ENCODE measurements at regions not wholly inside any gene's neighbourhood (a gene's known extent, or its start where the extent isn't known, plus 50 kb on each side); places are given as distances from the start of the nearest gene placed in this dataset.
A peak's percentile ranks its signal among the peaks of the same experiment; 100 is the strongest.

DNA sequence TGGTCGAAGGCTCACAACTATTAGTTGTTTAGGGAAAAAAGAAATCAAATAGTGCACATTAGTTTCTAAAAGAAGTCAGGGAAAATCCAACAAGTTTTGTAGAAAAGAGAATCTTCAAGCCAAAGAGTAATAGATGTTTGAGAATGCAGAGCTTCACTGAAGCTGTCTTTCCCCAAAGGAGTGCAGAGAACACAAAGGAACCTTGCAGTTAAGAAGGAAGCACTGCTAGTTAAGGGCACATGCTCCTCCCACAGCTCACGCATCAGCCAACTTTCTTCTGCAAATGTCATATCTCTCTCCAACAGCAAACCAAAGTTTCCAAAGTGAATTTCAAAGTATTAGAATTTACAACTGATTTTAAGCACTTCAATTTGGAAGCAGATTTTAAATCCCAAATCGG lies 116.4 kb upstream of the FST start:
- no peak for DNase-seq (ENCODE audit: low read depth in 2 of 2)

DNA sequence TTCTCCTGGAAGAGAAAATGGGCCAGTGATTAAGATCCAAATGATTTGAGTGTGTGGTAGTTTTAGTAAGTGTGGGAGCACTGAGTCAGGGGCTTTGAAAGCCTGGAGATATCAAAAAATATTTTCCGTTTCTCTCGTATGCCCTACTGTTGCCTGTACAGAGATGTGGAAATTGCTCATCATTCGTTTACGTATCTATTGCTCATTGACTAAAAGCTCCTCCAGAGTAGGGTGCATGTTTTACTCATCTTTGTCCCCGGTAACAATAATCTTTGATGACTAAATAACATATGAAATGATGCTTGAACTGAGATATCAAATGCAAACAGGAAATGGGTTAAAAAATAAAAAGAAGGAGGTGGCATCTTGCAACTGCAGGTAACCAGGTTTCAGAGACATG lies 114.2 kb upstream of the FST start:
- no peak for DNase-seq (ENCODE audit: low read depth in 2 of 2)

DNA sequence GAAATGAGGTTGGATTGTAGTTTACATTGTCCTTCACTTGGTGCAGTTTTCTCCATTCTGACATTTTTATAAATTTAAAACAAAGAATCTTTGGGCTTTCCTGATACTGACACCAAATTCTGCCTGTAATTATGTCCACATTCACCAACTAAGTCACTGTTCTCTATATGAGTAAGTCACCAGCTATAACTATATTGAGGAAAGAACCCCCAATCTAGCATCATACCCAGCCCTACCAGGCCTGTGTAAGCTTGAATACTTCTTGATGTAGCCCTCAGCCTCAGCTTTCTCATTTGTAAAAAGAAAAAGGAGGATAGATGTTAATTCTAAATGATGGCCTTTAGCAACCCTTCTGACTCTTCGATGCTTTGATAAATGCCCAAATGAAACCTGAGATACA lies 112.7 kb upstream of the FST start:
- DNase-seq (ENCODE audit: low read depth in 2 of 2) = no peak

DNA sequence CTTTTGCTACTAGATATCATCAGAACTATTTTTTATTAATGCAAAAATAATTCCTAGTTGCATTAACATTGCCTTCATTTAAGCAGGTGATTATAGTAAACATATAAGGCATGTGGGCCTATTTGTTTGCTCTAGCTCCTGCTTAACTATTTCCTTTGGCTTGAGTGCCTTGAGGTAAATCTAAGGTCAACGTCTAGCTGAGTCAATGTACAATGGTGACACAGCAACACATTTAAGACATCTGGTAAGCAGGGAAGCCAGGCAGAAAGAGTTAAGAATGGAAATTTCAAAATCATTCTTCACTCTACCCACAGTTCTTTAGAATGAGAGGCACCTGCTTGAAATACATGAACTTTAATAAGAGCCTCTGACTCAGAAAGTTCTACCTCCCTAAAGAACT lies 111.9 kb upstream of the FST start:
- DNase-seq (ENCODE audit: low read depth in 2 of 2) = peak in 1 of 2 donors; percentile 52

DNA sequence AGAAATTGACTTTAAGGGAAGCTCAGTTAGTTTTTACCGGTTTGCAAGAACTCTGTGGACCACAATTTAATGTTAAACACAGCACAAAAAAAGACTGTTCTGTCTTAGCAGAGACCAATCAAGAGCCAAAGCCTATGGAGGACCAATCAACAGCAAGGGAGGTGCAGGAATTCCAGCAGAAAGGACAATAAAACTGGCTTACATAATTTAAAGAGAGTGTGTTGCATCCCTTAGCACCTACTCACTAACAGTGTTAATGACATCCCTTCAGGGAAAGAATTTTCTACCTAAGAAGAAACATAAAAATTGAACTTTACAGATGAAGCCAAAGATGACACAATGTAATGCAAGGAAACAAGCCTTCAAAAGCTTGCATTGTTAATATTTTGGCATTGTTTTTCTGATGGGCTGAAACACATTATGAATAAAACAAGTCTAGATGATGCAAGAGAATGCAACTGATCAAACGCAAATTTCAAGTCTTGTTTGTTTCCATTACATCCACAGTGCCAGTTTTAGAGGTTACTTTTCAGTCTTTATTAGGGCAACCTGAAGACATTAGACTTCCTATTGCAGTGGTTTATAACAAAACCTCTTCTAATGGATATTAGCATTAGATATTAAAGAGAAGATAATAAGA lies 111.3 kb upstream of the FST start:
- DNase-seq (ENCODE audit: low read depth in 2 of 2) = no peak

DNA sequence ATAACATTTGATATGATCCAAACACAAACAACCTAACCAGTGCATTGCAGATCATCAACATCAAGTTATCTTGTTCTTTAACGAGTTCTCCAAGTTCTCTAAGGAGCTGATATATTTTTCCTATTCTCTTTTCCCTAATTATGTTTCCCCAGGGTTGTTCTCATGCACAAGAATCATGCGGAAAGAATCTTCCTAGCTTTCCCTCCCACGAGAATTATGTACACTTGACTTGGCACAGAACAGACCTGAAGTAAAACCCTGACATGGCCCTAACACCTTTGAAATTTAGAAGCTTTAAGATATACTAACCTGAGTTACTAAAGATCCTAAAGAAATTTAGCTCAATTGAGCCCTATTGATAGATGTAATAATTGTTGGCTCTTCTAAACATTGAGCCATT lies 110.7 kb upstream of the FST start:
- DNase-seq (ENCODE audit: low read depth in 2 of 2) = no peak

DNA sequence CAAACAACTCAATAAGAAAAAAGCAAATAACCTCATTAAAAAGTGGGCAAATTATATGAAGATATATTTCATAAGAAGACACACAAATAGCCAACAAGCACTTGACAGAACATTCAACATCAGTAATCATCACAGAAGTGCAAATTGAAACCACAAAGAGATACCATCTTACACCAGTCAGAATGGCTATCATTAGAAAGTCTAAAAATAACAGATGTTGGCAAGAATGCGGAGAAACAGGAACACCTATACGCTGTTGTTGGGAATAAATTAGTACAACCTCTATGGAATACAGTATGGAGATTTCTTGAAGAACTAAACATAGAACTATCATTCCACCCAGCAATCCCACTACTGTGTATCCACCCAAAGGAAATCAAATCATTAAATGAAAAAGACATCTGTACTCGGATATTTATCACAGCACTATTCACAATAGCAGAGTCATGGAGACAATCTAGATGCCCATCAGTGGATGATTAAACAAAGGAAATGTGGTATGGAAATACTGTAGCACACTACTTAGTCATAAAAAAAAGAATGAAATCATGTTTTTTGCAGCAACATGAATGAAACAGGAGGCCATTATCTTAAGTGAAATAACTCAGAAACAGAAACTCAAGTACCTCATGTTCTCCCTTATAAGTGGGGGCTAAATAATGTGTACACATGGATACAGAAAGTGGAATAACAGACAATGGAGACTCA lies 106.8 kb upstream of the FST start:
- DNase-seq (ENCODE audit: low read depth in 2 of 2) = peak; percentile 92 to 94

DNA sequence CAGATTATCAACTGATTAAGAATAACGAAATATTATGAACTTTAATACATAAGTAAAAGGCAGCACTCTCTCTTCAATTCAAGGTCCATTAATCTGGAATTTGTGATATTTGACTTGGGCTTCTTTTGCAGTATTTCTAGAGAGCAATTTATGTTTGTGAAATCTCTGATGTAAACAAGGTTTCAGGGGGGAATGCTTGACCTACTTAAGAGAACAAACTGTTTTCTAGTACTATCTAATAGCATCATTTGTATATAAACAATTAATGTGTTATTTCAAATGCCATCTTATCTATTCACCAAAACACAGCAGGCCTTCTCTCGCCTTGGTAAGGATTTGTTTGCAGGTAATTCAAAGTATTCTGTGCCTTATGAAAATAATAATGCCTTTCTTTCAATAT lies 103.6 kb upstream of the FST start:
- no peak for DNase-seq (ENCODE audit: low read depth in 2 of 2)

DNA sequence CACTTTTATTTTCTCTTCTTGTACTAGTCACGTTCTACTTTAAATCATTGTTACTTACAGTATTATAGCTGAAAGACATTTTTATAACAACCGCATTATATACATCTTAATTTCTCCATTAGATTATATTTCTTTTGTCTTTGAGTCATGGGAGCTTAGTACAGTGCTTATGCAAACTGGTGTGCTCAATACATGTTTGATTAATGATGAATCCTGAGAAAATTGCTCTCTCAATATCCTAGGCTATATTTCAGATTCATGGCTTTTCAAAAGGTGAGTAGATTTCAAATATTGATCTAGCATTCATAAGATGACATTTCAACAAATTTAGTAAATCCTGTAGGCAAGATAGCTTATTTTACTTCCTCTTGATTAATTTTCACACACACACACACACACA lies 102.2 kb upstream of the FST start:
- DNase-seq (ENCODE audit: low read depth in 2 of 2) = no peak

DNA sequence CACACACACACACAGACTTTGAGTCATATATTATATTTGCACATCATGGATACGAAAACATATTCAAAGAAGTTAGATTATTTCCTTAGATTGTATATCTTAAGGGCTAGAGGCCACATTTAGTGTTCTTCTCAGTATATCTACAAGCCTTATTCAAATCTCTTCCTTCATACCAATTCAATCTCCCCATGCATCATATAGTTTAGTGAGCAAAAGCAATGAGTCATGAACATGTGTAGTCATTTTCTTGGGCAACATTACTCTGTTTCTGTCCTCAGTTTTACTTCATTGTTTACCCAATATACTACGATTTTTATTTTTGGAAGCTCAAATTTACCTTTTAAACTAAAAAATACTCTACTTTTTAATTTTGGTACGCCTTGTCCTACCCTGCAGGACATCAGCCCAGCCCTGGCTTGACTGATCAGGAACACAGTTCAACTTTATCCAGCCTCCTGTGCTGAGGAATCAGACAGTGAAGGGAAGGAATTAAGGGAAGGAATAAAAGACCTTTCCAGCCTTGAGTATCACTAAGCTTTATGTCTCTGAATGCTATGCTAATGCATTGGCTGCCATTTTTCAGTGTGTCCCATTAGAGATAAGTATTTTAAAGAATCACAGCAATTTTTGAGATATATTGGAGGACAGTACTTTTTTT lies 101.7 kb upstream of the FST start:
- DNase-seq (ENCODE audit: low read depth in 2 of 2) = peak in 1 of 2 donors; percentile 77

DNA sequence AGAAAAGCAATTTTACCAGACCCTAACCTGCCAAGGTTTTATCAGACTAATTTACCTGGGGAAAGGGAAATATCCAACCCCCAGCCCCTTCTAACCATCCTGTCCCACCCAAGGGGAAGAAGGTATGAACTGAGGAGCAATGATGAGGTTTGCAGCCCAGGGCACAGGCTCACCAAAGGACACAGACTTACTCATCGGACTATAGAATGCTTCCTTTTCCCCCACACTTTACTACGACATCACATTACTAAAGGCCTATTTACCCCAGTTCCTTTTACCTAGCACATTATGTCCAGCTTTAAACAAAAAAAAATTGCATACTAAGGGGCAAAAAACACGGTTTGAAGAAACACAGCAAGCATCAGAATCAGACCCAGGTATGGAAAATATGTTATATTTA lies 94.1 kb upstream of the FST start:
- DNase-seq (ENCODE audit: low read depth in 2 of 2) = no peak

DNA sequence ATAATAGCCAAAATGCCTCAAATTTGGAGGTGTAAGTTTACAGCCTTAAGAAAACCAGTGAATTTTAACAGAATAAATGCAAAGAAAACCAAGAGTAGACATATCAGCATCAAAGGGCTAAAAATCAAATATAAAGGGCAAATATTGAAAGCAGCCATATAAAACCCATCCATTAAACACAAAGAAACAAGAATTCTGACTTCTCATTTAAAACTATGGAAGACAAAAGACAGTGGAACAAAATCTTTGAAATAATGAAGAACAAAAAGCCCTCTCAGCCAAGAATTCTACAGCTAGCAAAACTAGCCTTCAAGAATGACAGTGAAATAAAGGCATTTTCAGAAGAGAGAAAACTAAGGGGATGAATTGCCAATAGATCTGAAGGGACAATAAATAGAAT lies 91.3 kb upstream of the FST start:
- no peak for DNase-seq (ENCODE audit: low read depth in 2 of 2)

DNA sequence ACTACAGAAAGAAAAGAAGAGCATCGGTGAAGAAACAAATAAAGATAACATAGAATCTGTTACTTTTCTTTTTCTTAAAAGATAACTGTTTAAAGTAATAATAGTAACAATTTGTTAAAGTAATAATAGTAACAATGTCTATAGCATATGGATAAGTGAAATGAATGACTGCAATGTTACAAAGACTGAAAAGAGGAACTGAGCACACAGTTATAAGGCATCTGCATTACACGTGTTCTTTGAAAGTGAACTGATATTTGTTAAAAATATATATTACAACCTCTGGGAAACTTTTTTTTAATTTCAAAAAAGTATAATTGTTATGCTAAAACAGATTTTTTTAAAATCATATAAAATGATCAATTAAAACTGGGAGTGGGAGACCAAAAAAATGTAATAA lies 88.4 kb upstream of the FST start:
- no peak for DNase-seq (ENCODE audit: low read depth in 2 of 2)

DNA sequence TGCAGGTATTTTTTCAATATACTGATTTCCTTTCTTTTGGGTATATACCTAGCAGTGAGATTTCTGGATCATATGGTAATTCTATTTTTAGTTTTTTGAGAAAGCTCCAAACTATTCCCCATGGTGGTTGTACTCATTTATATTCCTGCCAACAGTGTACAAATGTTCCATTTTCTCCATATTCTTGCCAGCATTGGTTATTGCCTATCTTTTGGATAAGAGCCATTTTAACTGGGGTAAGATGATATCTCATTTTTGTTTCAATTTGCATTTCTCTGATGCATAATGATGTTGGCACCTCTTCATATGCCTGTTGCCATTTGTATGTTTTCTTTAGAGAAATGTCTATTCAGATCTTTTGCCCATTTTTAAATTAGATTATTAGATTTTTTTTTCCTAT lies 85.6 kb upstream of the FST start:
- DNase-seq (ENCODE audit: low read depth in 2 of 2) = no peak

DNA sequence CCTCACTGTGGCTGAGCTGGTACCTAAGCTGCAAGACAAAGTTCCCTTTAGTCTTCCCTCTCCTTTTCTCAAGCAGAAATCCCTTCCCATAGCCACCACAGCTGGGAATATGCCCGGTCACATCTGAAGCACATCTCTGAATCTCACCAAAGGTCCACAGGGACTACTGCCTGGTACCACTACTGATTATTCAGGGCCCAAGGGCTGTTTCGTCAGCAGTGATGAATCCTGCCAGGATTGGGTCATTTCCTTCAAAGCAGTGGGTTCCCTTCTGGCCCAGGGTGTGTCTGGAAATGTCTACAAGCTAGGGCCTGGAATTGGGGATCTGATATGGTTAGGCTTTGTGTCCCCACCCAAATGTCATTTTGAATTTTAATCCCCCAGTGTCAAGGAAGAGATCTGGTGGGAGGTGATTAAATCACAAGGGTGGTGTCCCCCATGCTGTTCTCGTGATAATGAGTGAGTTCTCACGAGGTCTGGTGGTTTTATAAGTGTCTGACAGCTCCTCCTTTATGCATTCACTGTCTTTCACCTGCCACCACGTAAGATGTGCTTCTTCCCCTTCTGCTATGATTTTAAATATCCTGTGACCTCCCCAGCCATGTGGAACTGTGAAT lies 83.2 kb upstream of the FST start:
- DNase-seq (ENCODE audit: low read depth in 2 of 2) = no peak

DNA sequence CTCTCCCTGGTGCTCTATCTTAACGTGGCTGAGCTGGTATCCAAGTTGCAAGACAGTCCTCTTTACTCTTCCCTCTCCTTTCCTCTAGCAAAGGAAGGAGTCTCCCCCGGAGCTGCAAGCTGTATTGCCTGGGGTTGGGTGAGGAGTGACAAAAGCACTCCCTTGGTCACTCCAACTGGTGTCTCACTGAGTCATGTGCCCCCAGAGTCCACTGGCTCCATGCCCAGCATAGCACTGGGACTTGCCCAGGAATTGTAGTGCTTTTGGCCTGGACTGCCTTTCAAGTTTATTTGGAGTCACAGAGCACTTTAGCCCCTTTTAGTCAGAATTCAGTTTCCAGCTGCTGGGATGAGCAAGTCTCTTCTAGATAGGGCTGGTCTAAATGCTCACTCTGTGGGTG lies 82.6 kb upstream of the FST start:
- DNase-seq (ENCODE audit: low read depth in 2 of 2) = peak; percentile 85 to 91

DNA sequence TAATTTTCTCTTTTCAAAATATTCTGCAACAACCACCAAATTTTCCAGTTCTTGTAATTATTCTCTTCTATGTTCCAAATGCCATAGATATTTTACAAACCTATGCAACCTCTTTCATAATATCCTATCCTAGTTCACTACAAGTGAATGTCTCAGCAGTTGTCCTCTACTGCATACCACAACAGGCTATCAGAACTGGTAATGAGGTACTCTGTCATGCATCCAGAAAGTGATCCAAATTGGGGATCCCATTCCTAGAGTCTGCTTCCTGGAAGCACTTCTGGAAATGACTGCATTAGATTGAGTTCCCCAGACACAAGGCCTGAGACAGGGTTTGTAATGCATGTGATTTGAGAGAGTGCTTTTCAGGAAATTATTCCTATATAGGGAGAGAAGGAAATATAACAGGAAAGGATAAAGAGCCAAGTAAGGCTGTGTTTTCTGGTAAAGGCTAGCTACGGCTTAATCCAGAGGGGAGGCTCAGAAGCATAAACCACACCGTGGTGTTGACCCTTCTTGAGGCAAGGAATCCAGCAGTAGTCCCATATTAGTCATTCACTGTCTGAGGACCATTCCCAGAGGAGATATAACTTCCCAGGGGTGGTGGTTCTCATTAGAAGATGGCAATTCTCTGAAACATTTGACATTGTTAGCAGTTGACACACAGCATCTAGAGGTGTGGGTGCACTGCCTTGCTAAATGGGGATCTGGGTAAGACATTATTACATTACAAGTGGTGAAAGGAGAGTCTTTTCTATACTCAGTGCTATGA lies 80.3 kb upstream of the FST start:
- no peak for DNase-seq (ENCODE audit: low read depth in 2 of 2)

DNA sequence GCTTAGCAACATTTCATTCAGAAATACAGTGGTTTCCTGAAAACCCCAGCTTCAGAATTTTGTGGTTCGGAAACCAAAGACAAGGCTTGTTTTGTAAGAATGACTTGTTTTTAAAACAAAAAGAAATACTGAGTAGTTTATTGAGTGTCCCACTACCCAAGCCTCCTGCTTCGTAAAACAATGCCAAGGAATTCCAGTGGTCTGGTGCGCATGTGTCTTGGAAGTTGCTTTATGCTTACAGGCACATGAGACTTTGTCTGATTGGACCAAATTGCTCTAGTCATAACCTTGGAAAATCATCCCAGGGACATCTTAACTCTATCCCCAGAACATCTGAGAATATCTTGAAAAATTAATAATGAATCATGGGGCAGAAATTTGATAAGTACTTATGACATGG lies 77.1 kb upstream of the FST start:
- no peak for DNase-seq (ENCODE audit: low read depth in 2 of 2)

DNA sequence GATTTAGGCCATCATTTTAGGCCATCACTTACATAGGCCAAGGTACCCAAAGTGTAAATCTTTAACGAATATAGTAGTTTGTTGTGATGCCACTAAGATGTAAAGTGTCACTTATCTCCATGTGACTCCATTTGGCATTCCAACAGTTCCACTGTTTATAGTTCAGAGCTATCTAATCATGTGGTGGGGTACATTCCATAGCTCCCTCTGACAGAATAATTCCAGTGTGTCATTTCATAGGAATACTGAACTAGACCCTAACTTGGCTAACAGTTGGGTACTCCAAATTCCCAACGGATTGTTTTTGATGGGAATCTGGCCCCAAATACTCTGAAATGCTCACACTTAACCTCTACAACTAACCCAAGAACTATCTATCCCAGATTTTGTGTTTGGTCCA lies 76.7 kb upstream of the FST start:
- DNase-seq (ENCODE audit: low read depth in 2 of 2) = no peak

DNA sequence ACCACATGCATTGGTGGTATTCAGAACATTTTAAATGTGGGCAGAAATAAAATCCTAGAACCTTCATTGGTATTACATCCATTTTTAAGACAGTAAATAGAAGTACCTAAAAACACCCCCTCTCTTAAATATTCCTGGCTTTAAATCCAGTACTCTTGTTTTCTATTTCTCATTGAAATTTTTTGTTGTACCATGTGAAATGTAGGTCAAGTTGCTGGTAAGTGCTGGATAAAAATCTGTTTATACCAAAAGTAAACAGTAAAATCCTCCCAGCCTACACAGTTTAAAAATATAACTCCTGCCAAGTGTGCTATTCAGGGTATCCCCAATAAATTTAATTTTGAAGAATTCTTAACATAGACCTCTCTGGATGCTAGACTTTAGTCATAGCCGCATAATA lies 75.0 kb upstream of the FST start:
- DNase-seq (ENCODE audit: low read depth in 2 of 2) = no peak

DNA sequence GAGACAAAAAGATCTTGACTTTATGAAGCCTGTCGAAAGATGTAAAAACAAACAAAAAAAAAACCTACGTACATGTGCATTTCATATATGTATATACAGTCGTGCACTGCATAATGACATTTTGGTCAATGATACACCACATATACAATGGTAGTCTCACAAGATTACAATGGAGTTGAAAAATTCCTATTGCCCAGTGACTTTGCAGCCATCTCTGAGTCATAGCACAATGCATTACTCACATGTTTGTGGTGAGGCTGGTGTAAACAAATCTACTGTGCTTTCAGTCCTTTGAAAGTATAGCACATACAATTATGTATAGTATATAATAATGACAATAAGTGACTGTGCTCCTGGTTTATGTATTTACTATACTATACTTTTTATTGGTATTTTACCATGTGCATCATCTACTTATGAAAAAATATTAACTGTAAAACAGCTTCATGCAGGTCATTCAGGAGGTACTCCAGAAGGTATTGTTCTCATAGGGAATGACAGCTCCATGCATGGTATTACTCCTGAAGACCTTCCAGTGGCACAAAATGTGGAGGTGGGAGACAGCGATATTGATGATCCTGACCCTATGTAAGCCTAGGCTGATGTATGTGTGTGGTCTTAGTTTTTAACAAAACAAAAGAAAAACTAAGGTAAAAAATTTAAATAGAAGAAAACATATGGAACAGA lies 73.7 kb upstream of the FST start:
- peak in 1 of 2 donors; percentile 78 for DNase-seq (ENCODE audit: low read depth in 2 of 2)
